Calu3 (cell line): ENCODE measurements at regions not wholly inside any gene's neighbourhood (a gene's known extent, or its start where the extent isn't known, plus 50 kb on each side); places are given as distances from the start of the nearest gene placed in this dataset.

Experiments used
- BruUV-seq: library from RNA; stranded (reverse); fragments of 400-500 nt; replicated peaks from 2 replicates; lab custom pipeline; 2021; lab: Mats Ljungman, UMichigan
- CTCF ChIA-PET: fragments of 300-600 bp; sonication (Branson Sonifier 250); formaldehyde crosslinking; loops from one replicate; lab custom pipeline; 2022; ENCODE audit warnings: antibody characterized with exemption; lab: Charles Lee
- DNase-seq: peaks from one replicate; pipeline ENCODE4 v3.0.0; 2022
- H3K27ac Mint-ChIP-seq: one replicate; pipeline ENCODE4 v1.8.0; 2022; ENCODE audit warnings: mixed read lengths; ENCODE audit not compliant: unreplicated experiment
- H3K27me3 Mint-ChIP-seq: one replicate; pipeline ENCODE4 v1.8.0; 2022; ENCODE audit warnings: mixed read lengths; ENCODE audit not compliant: unreplicated experiment
- H3K36me3 Mint-ChIP-seq: one replicate; pipeline ENCODE4 v1.8.0; 2022; ENCODE audit warnings: mild to moderate bottlenecking, moderate library complexity, mixed read lengths; ENCODE audit not compliant: insufficient read depth, unreplicated experiment
- H3K4me1 Mint-ChIP-seq: one replicate; pipeline ENCODE4 v1.8.0; 2022; ENCODE audit warnings: mild to moderate bottlenecking, low read depth, mixed read lengths; ENCODE audit not compliant: unreplicated experiment
- H3K4me3 Mint-ChIP-seq: one replicate; pipeline ENCODE4 v1.8.0; 2022; ENCODE audit warnings: mild to moderate bottlenecking, low read depth, moderate library complexity, mixed read lengths; ENCODE audit not compliant: unreplicated experiment
- H3K9me3 Mint-ChIP-seq: one replicate; pipeline ENCODE4 v1.8.0; 2022; ENCODE audit warnings: low read depth, mixed read lengths; ENCODE audit not compliant: unreplicated experiment
- CTCF ChIP-seq: fragments of 200-600 bp; IDR thresholded peaks from one replicate; pipeline ENCODE4 v1.8.0; 2022; ENCODE audit warnings: antibody characterized with exemption; ENCODE audit not compliant: unreplicated experiment
- intact Hi-C: fragments of 100-400 bp; cut with micrococcal nuclease; formaldehyde crosslinking; loops from one replicate; pipeline ENCODE4 v1.10.0; 2022; ENCODE audit not compliant: unreplicated experiment

DNA sequence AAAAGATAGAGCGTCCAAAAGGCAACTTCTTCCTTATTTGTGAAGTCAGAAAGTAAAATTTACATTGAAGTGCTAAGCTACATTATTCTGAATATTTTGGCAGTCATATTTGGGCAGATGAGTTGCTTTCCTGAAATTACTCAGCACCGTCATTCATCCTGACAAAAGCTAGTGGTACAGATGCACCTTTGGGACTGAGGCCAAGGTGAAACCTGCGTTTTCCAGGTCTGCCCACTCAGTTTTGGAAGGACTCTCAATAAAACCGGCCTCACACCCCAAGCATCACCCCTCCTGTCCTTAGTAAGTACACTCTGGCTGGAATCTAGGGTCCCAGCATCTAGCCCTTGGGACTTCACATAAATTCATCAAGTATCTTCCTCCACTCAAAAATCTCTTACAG is 187.5 kb downstream of the TM9SF2 start:
- no peaks in the 10 kb centered on the region for H3K4me1 Mint-ChIP-seq
- no peaks in the 10 kb centered on the region for H3K27me3 Mint-ChIP-seq
- intact Hi-C loops = no loop called here
- H3K4me3 Mint-ChIP-seq = no peak overlapping the region
- CTCF ChIA-PET = no interaction called here
- TF ChIP-seq CTCF = no peak
- H3K36me3 Mint-ChIP-seq = no peaks in the 10 kb centered on the region
- DNase-seq = no peak
- no TSS peak for BruUV-seq
- no peak overlapping the region for H3K27ac Mint-ChIP-seq
- H3K9me3 Mint-ChIP-seq = no peaks in the 10 kb centered on the region

DNA sequence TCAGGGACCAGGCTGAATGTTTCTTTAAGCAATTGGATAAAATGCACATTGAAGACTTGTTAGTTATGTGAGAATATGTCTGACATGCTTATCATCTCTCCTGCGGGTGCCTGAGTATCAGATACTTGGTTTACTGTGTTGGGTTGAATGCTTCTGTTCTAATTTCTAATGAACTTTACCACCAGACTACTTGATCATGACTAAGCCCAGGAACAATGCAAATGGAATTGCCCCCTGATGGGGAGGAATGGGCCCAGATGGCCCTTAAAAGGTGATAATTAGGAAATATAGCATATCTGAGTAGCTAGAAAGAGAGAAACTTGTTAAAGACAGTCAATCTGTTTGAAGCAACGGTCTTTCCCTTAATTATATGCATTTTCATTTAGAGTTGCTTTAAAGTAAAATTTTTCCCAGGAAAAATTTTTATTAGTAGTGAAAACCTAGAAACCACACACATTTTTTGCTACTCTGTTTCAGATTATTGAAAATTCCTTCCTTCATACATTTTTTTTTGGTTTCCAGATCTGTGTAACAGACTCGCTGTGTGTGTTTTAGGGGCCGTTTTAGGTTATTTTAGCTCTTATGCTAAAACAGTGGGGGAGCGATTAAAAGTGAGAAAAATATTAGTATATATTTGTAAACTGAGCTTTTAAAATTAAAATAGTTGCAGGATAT is 186.6 kb downstream of the TM9SF2 start:
- no TSS peak for BruUV-seq
- CTCF ChIA-PET = no interaction called here
- H3K27me3 Mint-ChIP-seq = no peaks in the 10 kb centered on the region
- intact Hi-C loops = no loop called here
- no peak overlapping the region for H3K27ac Mint-ChIP-seq
- H3K9me3 Mint-ChIP-seq = no peaks in the 10 kb centered on the region
- H3K4me1 Mint-ChIP-seq = no peaks in the 10 kb centered on the region
- no peaks in the 10 kb centered on the region for H3K36me3 Mint-ChIP-seq
- DNase-seq = no peak
- no peak overlapping the region for H3K4me3 Mint-ChIP-seq
- no peak for TF ChIP-seq CTCF

GRCh38 chr13:99686944-99687411 is 185.7 kb downstream of the TM9SF2 start:
- no TSS peak for BruUV-seq
- intact Hi-C loops = no loop called here
- no peaks in the 10 kb centered on the region for H3K36me3 Mint-ChIP-seq
- CTCF ChIA-PET = no interaction called here
- H3K27me3 Mint-ChIP-seq = no peaks in the 10 kb centered on the region
- H3K4me3 Mint-ChIP-seq = no peak overlapping the region
- H3K4me1 Mint-ChIP-seq = no peaks in the 10 kb centered on the region
- H3K9me3 Mint-ChIP-seq = no peaks in the 10 kb centered on the region
- H3K27ac Mint-ChIP-seq = no peak overlapping the region
- DNase-seq = no peak
- TF ChIP-seq CTCF = no peak

DNA sequence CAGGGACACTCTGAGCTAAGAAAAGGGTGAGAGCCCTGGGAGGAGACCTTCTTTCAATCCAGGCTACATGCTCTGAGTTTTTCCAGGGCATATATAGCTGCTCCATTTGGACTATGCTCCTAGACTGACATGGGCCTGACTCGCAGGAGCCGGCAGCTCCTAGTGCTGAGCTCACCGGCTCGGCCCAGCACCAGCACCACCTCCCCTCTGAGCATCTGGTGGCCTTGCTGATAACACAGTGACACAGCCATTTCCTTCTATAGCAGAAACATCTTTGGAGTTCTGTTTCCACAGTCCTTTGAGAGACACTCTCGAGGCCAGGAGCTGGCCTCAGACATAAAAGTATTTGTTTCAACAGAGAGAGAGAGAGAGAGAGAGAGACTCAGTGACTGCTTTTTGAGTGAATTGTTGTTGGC is 184.9 kb downstream of the TM9SF2 start:
- CTCF ChIA-PET = interaction anchor here (0.7 kb wide), 1 partner anchor 59 kb away, joined by 3 read pairs; no protein-coding TSS in a partner anchor
- DNase-seq = no peak
- intact Hi-C loops = no loop called here
- H3K27me3 Mint-ChIP-seq = no peaks in the 10 kb centered on the region
- H3K9me3 Mint-ChIP-seq = no peaks in the 10 kb centered on the region
- no peaks in the 10 kb centered on the region for H3K36me3 Mint-ChIP-seq
- no peak overlapping the region for H3K27ac Mint-ChIP-seq
- no peak for TF ChIP-seq CTCF
- no peaks in the 10 kb centered on the region for H3K4me1 Mint-ChIP-seq
- H3K4me3 Mint-ChIP-seq = no peak overlapping the region
- BruUV-seq = no TSS peak
